Hepatocyte (in vitro differentiated cells): ENCODE measurements at regions not wholly inside any gene's neighbourhood (a gene's known extent, or its start where the extent isn't known, plus 50 kb on each side); places are given as distances from the start of the nearest gene placed in this dataset.

Experiments
- EZH2phosphoT487 ChIP-seq: fragments of 200-600 bp; sonication (generic); IDR thresholded peaks from one replicate; pipeline ENCODE4 v1.6.1; 2018; ENCODE audit warnings: antibody characterized with exemption, mild to moderate bottlenecking, low read depth, moderate library complexity; ENCODE audit not compliant: unreplicated experiment, severe bottlenecking
- TF ChIP-seq, protein P1 (sequence below): fragments of 200-600 bp; sonication (generic); IDR thresholded peaks from 2 replicates; pipeline ENCODE4 v1.5.1; 2016; ENCODE audit warnings: antibody characterized with exemption, mild to moderate bottlenecking; ENCODE audit not compliant: poor library complexity

DNA sequence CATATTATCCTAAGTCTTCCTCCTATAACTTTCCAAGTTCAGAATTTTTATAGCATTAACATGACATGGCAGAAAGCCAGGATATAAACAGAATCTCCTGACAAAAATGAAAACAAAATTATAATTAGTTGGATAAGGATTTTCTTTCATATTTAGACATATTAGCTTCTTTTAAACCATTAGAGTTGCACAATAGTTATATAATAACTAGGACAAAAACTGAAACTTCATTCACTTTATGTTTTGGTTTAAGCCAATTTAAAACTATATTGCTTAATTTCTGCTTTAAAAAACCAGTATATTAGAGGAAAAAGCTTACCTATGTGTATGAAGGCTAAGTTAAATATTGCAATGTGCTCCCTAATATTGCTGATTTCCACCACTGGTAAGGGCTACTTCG lies 254.8 kb downstream of the GPD2 start:
- no peak for TF ChIP-seq EZH2phosphoT487
- TF ChIP-seq, protein P1, sequence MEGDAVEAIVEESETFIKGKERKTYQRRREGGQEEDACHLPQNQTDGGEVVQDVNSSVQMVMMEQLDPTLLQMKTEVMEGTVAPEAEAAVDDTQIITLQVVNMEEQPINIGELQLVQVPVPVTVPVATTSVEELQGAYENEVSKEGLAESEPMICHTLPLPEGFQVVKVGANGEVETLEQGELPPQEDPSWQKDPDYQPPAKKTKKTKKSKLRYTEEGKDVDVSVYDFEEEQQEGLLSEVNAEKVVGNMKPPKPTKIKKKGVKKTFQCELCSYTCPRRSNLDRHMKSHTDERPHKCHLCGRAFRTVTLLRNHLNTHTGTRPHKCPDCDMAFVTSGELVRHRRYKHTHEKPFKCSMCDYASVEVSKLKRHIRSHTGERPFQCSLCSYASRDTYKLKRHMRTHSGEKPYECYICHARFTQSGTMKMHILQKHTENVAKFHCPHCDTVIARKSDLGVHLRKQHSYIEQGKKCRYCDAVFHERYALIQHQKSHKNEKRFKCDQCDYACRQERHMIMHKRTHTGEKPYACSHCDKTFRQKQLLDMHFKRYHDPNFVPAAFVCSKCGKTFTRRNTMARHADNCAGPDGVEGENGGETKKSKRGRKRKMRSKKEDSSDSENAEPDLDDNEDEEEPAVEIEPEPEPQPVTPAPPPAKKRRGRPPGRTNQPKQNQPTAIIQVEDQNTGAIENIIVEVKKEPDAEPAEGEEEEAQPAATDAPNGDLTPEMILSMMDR: no peak
